HG03095 (cell line): ENCODE measurements at regions not wholly inside any gene's neighbourhood (a gene's known extent, or its start where the extent isn't known, plus 50 kb on each side); places are given as distances from the start of the nearest gene placed in this dataset.
"Not testable (repeated sequence)": the region's sequence is repeated elsewhere in the genome, so short reads cannot be mapped to it uniquely, and the experiment has no call there.

Experiments
- ATAC-seq: cut with Tn5 transposase; IDR thresholded peaks from one replicate; pipeline ENCODE4 v1.9.1; 2021; ENCODE audit warnings: moderate library complexity; ENCODE audit not compliant: unreplicated experiment

DNA sequence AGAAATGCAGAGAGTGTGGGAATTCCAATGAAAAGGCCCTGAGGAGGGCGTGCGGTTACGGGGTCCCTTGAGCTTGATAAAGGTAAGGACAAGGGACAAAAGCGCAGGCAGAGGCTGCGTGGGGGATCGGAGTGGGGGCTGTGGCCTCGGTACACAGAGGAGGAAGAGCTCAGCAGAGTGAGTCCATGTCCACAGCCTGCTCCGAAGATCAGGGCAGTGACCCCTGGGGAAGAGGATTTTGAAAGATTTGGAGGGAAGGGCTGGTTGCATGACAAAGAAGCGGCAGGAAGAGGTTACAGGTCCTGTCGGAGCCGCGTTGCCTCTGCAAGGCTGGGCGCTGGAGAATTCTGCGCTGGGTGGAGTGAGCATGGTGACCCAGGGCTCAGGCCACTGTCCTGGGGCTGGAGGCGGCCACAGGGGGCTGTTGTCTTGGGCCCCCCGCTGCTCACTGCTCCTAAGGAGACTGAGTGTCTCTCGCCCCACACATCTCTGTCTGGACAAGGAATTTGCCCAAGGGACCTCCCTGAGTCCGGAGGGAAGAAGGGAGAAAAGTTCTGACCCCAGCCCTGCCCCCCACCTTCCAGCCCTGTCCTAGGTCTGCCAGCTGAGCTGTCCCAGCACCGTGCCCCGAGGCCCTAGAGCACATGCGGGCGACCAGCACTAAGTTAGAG is 69.8 kb upstream of the INSIG1 start:
- ATAC-seq: no peak

DNA sequence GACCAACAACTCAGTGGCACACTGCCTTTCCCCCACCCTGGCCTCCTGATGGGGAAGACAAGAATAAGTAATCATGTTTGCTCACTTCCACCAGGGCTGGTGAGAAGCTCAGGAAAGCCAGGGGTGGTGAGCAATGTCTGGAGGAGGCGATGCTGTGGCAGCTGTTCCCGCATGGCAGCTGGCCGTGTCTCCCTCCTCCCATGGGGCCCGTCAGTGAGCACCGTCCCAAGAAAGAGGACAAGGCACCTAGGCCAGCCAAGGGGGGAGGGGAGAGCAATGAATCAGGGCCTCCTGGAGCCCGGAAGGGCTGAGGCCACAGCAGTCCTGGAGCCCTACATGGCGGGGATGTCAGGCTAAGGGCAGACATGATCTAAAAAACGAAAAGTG is 69.2 kb upstream of the INSIG1 start:
- no peak for ATAC-seq

DNA sequence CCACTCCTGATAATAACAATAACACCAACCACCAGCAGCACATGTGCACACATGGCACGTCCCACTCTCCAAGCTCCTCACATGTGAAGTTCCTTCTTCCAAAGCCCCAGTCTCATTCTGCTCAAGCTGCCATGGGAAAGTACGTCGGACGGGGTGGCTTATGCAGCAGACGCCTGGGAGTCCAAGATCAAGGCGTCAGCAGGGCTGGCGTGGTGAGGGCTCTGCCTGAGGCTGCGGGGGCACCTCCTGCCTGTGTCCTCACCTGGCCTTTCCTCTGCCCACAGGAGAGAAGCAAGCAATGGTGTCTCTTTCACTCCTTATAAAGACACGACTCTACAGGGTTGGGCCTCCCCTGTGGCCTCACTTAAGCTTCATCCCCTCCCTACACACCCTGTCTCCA is 68.8 kb upstream of the INSIG1 start:
- no peak for ATAC-seq

GRCh38 chr7:155229548-155230168 is 68.0 kb upstream of the INSIG1 start:
- no peak for ATAC-seq

DNA sequence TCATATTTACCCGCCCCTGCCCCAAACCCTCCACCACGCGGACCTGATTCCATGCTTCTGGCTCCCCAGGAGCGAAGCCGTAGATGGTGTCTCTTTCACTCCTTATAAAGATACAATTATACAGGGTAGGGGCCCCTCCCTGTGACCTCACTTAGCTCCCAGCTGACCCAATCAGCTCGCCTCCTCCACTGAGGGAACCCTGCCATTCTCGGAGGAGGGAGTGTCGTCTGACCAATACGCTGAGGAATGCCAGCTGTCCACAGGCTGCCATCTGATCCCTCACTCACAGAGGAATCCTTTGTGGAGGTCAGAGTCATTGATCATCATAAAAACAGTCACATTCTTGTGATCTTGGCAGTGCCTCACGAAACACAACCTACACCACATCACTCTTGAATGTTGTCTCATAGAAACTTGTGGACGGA is 67.5 kb upstream of the INSIG1 start:
- no peak for ATAC-seq

DNA sequence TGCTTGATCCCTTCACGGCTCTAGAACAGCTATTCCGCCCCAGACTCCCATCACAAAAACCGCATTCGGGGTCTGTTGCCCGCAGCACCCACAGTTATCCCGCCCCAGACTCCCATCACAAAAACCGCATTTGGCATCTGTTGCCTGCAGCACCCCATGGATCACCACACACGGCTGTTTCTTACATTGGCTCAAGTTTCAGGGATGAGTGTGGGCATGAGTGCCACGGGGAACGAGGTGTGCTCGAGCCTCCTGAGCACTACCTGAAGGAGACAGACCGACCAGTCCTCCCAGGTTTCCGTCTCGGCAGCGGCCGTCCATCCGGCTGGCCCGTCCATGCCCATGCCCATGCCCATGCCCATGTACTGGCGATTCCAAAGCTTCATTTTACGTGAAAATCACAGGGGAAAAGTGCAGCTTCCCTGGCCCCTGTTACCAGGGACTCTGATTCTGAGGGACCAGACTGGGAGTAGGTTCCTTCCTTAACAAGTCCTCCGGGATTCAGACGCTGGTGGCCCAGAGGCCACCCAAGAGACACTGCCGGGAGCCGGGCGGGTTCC is 66.4 kb upstream of the INSIG1 start:
- no peak for ATAC-seq

- ATAC-seq: no peak
These were observed 65.7 kb upstream of the INSIG1 start for GRCh38 chr7:155231941-155232340.

DNA sequence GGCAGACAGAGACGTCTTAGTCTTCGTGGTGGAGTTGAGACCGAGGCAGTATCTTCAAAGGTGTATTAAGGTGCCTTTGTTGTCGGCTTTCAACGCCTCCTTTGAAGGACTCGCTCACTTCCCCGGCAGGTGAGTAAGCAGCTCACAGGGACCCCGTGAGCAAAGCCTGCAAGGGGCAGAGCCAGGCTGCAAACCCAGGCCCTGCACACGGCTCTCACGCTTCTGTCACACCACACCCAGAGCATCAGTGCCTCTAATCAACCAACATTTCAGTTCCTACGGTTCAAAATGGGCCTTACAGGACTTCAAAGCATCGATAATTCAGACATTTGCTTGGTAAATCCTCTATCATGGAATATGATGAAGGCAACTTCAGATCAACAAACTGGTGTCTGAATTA is 64.8 kb upstream of the INSIG1 start:
- no peak for ATAC-seq

DNA sequence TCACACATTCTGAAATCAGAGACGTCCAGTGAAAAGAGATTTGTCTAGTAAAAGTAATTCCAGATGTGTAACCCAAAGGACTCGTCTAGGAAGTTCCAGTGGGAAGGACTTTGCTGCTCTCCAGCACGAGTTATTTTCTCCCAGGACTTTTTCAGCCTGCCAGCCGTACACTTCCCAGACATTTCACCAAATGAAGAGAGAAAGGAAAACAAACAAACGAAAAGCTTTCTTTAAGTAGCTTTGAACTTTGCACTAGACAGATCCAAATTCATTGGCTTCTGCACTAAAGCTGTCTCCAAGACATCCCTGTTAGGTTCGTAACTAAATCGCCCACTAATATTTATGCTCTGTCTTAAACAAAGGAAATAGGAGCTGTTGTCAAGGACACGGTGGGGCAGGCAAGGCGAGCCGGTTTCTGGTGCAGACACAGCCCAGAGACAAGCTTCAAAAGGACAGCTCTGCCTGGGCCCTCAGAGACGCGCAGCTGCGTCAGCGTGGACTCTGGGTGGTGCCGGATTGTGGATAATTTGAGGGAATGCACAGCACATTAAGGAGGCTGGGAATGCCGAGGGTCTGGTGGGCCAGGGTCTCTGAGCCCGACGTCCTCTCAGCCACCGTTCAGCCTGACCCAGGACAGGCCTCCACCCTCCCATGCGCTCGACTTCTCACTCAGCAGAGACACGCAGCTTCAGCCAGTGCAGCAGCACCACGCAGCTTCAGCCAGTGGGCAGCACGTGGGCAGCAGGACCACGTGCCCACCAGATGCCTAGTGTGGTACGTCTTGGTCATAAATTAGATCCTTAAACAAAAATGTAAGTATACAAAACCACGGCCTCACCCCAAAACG is 64.1 kb upstream of the INSIG1 start:
- no peak for ATAC-seq

DNA sequence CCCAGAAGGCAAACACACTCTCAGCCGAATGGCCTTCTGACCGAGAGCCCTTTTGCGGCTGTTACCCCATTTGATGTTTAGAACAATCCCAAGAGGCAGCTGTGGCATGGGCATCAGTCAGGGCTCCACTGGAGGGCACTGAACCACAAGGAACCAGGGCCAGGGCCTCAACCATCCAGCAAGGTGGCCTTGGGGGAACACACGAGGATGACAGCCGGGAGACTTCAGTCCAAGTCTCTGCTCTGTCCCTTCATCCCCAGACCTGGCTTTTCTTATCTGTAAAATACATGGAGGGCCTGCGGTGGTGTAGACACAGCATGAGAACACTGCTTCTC is 63.6 kb upstream of the INSIG1 start:
- ATAC-seq: no peak

GRCh38 chr7:155234950-155235789 is 62.5 kb upstream of the INSIG1 start:
- no peak for ATAC-seq

- ATAC-seq: no peak
These were observed 61.3 kb upstream of the INSIG1 start for GRCh38 chr7:155236386-155236785.

DNA sequence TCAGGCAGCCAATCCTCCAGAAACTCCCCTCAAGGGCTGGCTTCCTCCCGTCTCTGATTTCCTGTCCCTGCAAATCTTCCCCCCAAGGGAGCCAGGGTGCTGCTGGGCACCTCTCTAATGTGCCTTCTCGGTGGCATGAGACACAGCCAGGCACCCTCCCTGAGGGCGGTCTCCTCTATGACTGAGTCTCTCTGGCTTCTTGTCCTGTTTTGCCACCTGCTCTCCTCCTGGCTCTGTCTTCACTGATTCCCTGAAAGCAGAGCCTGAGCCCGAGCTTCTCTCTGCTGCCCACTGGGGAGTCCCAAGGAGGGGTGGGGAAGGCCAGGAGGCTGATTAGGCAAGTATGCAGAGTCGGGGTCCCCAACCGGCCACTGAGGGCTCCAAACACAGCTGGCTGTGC is 60.4 kb upstream of the INSIG1 start:
- ATAC-seq: no peak

- ATAC-seq: no peak
These were observed 59.9 kb upstream of the INSIG1 start for GRCh38 chr7:155237730-155238129.

DNA sequence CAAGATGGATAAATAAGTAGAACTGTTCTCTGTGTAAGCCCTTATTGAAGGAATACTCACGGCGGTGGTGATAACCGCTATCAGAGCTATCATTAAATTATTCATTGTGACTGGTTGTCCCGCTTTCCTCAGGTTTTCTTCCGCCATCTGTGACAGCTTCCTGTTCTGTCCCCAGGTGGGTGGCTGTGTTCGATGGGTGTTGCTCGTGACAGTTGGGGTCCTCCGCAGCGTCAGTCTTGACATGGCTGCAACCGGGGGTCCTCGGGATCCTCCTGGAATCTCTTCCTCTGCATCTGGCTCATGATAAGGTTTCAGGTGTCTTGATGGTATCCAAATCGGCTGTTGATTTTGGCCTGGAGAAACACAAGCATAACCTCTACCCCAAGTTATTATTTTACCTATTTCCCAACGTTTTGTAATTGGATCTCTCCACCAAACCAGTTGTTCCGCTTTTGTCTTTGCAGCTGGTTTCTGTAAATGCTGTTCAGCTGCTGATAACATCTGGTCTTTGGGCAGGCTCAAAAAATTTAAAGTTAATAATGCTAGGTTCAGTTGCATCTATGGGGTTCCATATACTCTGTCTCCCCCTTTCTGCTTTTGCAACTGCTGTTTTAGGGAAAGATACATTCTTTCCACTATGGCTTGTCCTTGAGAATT is 58.1 kb upstream of the INSIG1 start:
- not testable (repeated sequence) for ATAC-seq

DNA sequence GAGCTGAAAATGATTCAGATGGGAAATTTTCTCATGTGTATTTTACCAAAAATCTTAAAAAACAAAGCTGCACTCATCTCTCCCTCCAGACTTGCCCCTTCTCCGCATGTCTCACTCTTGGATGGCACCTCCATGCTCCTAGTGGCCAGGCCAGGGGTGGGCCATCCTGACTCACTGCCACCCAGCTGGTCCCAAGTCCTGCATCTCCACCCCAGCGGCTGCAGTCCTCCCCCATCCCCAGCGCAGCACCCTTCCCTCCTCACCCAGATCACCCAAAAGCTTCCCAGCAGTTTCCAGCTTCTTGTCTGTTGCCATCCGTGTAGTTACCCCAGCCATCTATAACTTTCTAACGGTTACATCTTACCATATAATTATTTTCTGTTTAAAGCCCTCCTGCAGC is 53.0 kb upstream of the INSIG1 start:
- ATAC-seq: no peak

GRCh38 chr7:155247479-155248365 is 50.0 kb upstream of the INSIG1 start:
- ATAC-seq: no peak
